ENCODE measurements at regions not wholly inside any gene's neighbourhood (a gene's known extent, or its start where the extent isn't known, plus 50 kb on each side); places are given as distances from the start of the nearest gene placed in this dataset.
"Not testable (repeated sequence)": the region's sequence is repeated elsewhere in the genome, so short reads cannot be mapped to it uniquely, and the experiment has no call there.

GRCh38 chr2:2662037-2662846 lies 331.2 kb upstream of the MYT1L start:
- DNase-seq (ENCODE audit: low spot score): no peak

- DNase-seq (ENCODE audit: low spot score): no peak
Measured at GRCh38 chr2:2660789-2661355, 329.8 kb upstream of the MYT1L start.

- DNase-seq (ENCODE audit: low spot score): no peak
Measured at GRCh38 chr2:2657121-2657962, 326.3 kb upstream of the MYT1L start.

GRCh38 chr2:2656115-2657011 lies 325.3 kb upstream of the MYT1L start:
- DNase-seq (ENCODE audit: low spot score): no peak

GRCh38 chr2:2655453-2656114 lies 324.5 kb upstream of the MYT1L start:
- no peak for DNase-seq (ENCODE audit: low spot score)

- no peak for DNase-seq (ENCODE audit: low spot score)
Measured at GRCh38 chr2:2653231-2653630, 322.2 kb upstream of the MYT1L start.

- DNase-seq (ENCODE audit: low spot score): no peak
Measured at GRCh38 chr2:2650608-2651375, 319.7 kb upstream of the MYT1L start.

GRCh38 chr2:2649109-2650072 lies 318.3 kb upstream of the MYT1L start:
- DNase-seq (ENCODE audit: low spot score): no peak

GRCh38 chr2:2648094-2648493 lies 317.0 kb upstream of the MYT1L start:
- DNase-seq (ENCODE audit: low spot score): no peak

- DNase-seq (ENCODE audit: low spot score): no peak
Measured at GRCh38 chr2:2647141-2647541, 316.1 kb upstream of the MYT1L start.

GRCh38 chr2:2646433-2647051 lies 315.5 kb upstream of the MYT1L start:
- no peak for DNase-seq (ENCODE audit: low spot score)

- DNase-seq (ENCODE audit: low spot score): no peak
Measured at GRCh38 chr2:2645162-2645855, 314.2 kb upstream of the MYT1L start.

- DNase-seq (ENCODE audit: low spot score): not testable (repeated sequence)
Measured at GRCh38 chr2:2644751-2645150, 313.7 kb upstream of the MYT1L start.

- DNase-seq (ENCODE audit: low spot score): no peak
Measured at GRCh38 chr2:2644040-2644439, 313.0 kb upstream of the MYT1L start.

GRCh38 chr2:2642906-2643890 lies 312.1 kb upstream of the MYT1L start:
- no peak for DNase-seq (ENCODE audit: low spot score)

GRCh38 chr2:2641541-2642410 lies 310.7 kb upstream of the MYT1L start:
- no peak for DNase-seq (ENCODE audit: low spot score)
